Osteoblast (primary cell): ENCODE measurements at regions not wholly inside any gene's neighbourhood (a gene's known extent, or its start where the extent isn't known, plus 50 kb on each side); places are given as distances from the start of the nearest gene placed in this dataset.
"Not testable (repeated sequence)": the region's sequence is repeated elsewhere in the genome, so short reads cannot be mapped to it uniquely, and the experiment has no call there.

Experiments used
- DNase-seq: peaks from one replicate; pipeline ENCODE4 v3.0.0; 2011; ENCODE audit warnings: low spot score, mixed read lengths; ENCODE audit not compliant: insufficient read length; ENCODE audit errors: missing footprints
- H2AFZ ChIP-seq: 2 replicates; pipeline ENCODE4 v1.6.0; 2011; ENCODE audit warnings: mild to moderate bottlenecking, low read length
- H3K27ac ChIP-seq: 2 replicates; pipeline ENCODE4 v1.5.1; 2011; ENCODE audit warnings: mild to moderate bottlenecking, low read depth, low read length, moderate library complexity
- H3K27me3 ChIP-seq: 2 replicates; pipeline ENCODE4 v1.6.0; 2012; ENCODE audit warnings: mild to moderate bottlenecking, control low read depth, inconsistent platforms, low read length, moderate library complexity; ENCODE audit not compliant: insufficient read depth
- H3K36me3 ChIP-seq: 2 replicates; pipeline ENCODE4 v1.5.1; 2011; ENCODE audit warnings: mild to moderate bottlenecking, low read length, control low read depth, moderate library complexity; ENCODE audit not compliant: insufficient read depth
- H3K4me1 ChIP-seq: 2 replicates; pipeline ENCODE4 v1.5.1; 2011; ENCODE audit warnings: mild to moderate bottlenecking, low read length, control low read depth, moderate library complexity; ENCODE audit not compliant: insufficient read depth
- H3K4me2 ChIP-seq: 2 replicates; pipeline ENCODE4 v1.6.0; 2011; ENCODE audit warnings: mild to moderate bottlenecking, low read length; ENCODE audit not compliant: insufficient read depth
- H3K4me3 ChIP-seq: fragments of 200-600 bp; sonication (generic); 3 replicates; pipeline ENCODE4 v1.5.1; 2012; ENCODE audit warnings: mild to moderate bottlenecking, low read length, inconsistent platforms; ENCODE audit not compliant: insufficient read depth
- H3K79me2 ChIP-seq: 2 replicates; pipeline ENCODE4 v1.6.0; 2012; ENCODE audit warnings: mild to moderate bottlenecking, low read length, control low read depth, inconsistent platforms; ENCODE audit not compliant: insufficient read depth
- H3K9me3 ChIP-seq: 2 replicates; pipeline ENCODE4 v1.5.1; 2011; ENCODE audit warnings: low read depth, low read length, control low read depth
- H4K20me1 ChIP-seq: 2 replicates; pipeline ENCODE4 v1.6.0; 2012; ENCODE audit warnings: mild to moderate bottlenecking, low read length, control low read depth; ENCODE audit not compliant: insufficient read depth
- CTCF ChIP-seq: IDR thresholded peaks from 2 replicates; pipeline ENCODE4 v1.5.1; 2011; ENCODE audit warnings: mild to moderate bottlenecking, low read depth, low read length, moderate library complexity; ENCODE audit errors: extremely low read depth

DNA sequence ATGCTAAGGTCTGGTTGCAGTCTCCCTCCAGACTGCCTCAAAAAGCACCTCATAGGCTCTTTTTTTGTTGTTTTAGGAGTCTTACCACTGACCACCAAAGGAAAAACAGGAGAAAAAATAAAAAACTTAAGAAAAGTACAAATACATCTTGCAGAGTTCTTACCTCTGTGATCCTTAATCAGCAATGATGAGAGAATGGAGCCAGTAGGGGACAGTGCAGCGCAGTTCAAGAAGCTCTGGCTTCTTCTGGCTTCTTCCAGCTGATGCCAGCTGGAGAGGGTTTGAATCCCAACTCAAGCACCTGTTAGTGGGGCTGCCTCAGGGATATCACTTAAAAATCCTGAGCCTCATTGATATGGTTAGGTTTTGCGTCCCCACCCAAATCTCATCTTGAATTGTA lies 223.3 kb upstream of the ISX start:
- Histone ChIP-seq H4K20me1 (no peaks in the 10 kb centered on the region), H3K27me3 (no peaks in the 10 kb centered on the region), H3K9me3 (no peaks in the 10 kb centered on the region), H2AFZ (no peak overlapping the region), H3K79me2 (no peaks in the 10 kb centered on the region), H3K27ac (no peak overlapping the region), H3K4me2 (no peak overlapping the region), H3K4me1 (no peaks in the 10 kb centered on the region), H3K36me3 (no peaks in the 10 kb centered on the region), H3K4me3 (no peak overlapping the region)
- TF ChIP-seq CTCF = no peak
- DNase-seq = no peak

GRCh38 chr22:34843743-34844142 lies 222.2 kb upstream of the ISX start:
- not testable (repeated sequence) for H3K4me2 ChIP-seq, H2AFZ ChIP-seq, H3K27ac ChIP-seq, DNase-seq, H3K79me2 ChIP-seq, H4K20me1 ChIP-seq, H3K27me3 ChIP-seq, H3K9me3 ChIP-seq, H3K4me1 ChIP-seq, H3K4me3 ChIP-seq, H3K36me3 ChIP-seq

DNA sequence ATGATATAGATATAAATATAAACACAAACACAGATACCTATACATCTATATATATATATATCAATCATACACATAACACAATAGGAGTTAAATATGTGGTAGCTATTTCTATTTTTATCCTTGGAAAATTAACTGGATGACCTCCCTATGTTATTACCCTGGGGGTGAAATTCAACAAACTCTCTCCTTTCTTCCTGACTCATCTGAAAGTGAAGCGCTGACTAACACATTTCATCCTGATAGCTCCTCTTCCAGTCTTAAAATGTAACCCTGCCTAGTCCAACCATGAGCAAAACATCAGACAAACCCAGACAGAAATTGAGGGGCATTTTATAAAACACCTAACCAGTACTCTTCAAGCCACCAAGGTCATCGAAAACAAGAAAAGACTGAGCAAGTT lies 220.6 kb upstream of the ISX start:
- H3K36me3 ChIP-seq = no peaks in the 10 kb centered on the region
- DNase-seq = no peak
- TF ChIP-seq CTCF = no peak
- no peak overlapping the region for H3K27ac ChIP-seq
- H4K20me1 ChIP-seq = no peaks in the 10 kb centered on the region
- H3K79me2 ChIP-seq = no peaks in the 10 kb centered on the region
- no peak overlapping the region for H3K4me2 ChIP-seq
- no peak overlapping the region for H2AFZ ChIP-seq
- H3K9me3 ChIP-seq = no peaks in the 10 kb centered on the region
- H3K4me3 ChIP-seq = no peak overlapping the region
- H3K27me3 ChIP-seq = no peaks in the 10 kb centered on the region
- no peaks in the 10 kb centered on the region for H3K4me1 ChIP-seq

- H4K20me1 ChIP-seq = no peaks in the 10 kb centered on the region
- H2AFZ ChIP-seq = no peak overlapping the region
- H3K4me2 ChIP-seq = no peak overlapping the region
- no peaks in the 10 kb centered on the region for H3K4me1 ChIP-seq
- H3K27me3 ChIP-seq = no peaks in the 10 kb centered on the region
- H3K4me3 ChIP-seq = no peak overlapping the region
- no peak for DNase-seq
- H3K36me3 ChIP-seq = no peaks in the 10 kb centered on the region
- H3K9me3 ChIP-seq = no peaks in the 10 kb centered on the region
- no peak overlapping the region for H3K27ac ChIP-seq
- no peaks in the 10 kb centered on the region for H3K79me2 ChIP-seq
- no peak for TF ChIP-seq CTCF
Measured at GRCh38 chr22:34847072-34847471, 218.9 kb upstream of the ISX start.

GRCh38 chr22:34849965-34850364 lies 216.0 kb upstream of the ISX start:
- TF ChIP-seq CTCF = no peak
- Histone ChIP-seq H3K4me1 (no peaks in the 10 kb centered on the region), H3K27ac (no peak overlapping the region), H2AFZ (no peak overlapping the region), H3K79me2 (no peaks in the 10 kb centered on the region), H3K4me2 (no peak overlapping the region), H3K36me3 (no peaks in the 10 kb centered on the region), H3K9me3 (no peaks in the 10 kb centered on the region), H3K4me3 (no peak overlapping the region), H4K20me1 (no peaks in the 10 kb centered on the region), H3K27me3 (no peaks in the 10 kb centered on the region)
- no peak for DNase-seq
